ENCODE measurements at regions not wholly inside any gene's neighbourhood (a gene's known extent, or its start where the extent isn't known, plus 50 kb on each side); places are given as distances from the start of the nearest gene placed in this dataset.

DNA sequence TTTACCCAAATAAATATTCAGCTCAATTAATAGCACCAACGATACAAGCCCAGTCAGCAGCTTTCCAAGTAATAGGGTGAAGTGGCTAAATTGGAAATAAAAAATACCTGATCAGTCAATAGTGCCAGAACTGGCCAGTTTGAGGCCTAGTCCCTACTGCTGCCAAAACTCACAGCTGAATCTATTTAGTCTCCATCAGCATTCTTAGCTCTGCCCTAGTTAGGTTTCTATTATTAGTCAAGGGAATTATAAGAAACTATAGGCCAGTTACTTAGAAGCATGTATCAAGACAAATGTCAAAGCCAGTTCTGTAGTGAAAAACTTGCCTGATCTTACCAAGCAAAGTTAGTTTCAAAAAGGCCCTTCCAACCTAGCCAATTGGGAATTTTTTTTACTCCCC, 146.2 kb upstream of the ZBTB20 start:
- TF ChIP-seq, protein P1, sequence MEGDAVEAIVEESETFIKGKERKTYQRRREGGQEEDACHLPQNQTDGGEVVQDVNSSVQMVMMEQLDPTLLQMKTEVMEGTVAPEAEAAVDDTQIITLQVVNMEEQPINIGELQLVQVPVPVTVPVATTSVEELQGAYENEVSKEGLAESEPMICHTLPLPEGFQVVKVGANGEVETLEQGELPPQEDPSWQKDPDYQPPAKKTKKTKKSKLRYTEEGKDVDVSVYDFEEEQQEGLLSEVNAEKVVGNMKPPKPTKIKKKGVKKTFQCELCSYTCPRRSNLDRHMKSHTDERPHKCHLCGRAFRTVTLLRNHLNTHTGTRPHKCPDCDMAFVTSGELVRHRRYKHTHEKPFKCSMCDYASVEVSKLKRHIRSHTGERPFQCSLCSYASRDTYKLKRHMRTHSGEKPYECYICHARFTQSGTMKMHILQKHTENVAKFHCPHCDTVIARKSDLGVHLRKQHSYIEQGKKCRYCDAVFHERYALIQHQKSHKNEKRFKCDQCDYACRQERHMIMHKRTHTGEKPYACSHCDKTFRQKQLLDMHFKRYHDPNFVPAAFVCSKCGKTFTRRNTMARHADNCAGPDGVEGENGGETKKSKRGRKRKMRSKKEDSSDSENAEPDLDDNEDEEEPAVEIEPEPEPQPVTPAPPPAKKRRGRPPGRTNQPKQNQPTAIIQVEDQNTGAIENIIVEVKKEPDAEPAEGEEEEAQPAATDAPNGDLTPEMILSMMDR (IDR thresholded peaks at IDR 0.05), result no peak
- TF ChIP-seq POLR2A (IDR thresholded peaks at IDR 0.05), result no peak

All from heart left ventricle (tissue), 13 donors.